Right lobe of liver (tissue), 6 donors: ENCODE measurements at regions not wholly inside any gene's neighbourhood (a gene's known extent, or its start where the extent isn't known, plus 50 kb on each side); places are given as distances from the start of the nearest gene placed in this dataset.

Source experiments
- ATAC-seq, 4 donors: fragments of 200-7000 bp; cut with Tn5 transposase; one replicate each; pipeline ENCODE4 v1.9.1; 2020; ENCODE audit warnings: mild to moderate bottlenecking in 4 of 4, moderate library complexity in 4 of 4
- DNase-seq, 3 donors: peaks; one replicate each; pipeline ENCODE4 v3.0.0-alpha.2; 2020
- H3K27ac ChIP-seq, 3 donors: fragments of 200-600 bp; one replicate each; pipeline ENCODE4 v1.8.0; 2022
- H3K27me3 ChIP-seq, 2 donors: fragments of 200-600 bp; one replicate each; pipeline ENCODE4 v1.8.0; 2022
- H3K36me3 ChIP-seq, 4 donors: fragments of 200-600 bp; sonication (generic) in 1 of 4; one replicate each; pipeline versions ENCODE4 v1.5.1 to v1.8.0; 2017 to 2022; ENCODE audit warnings: control low read depth in 1 of 4
- H3K4me1 ChIP-seq, 4 donors: fragments of 200-600 bp; sonication (generic) in 1 of 4; one replicate each; pipeline versions ENCODE4 v1.5.1 to v1.8.0; 2017 to 2022; ENCODE audit warnings: control low read depth in 1 of 4
- H3K4me3 ChIP-seq, 3 donors: fragments of 200-600 bp; one replicate each; pipeline ENCODE4 v1.8.0; 2022
- H3K9me3 ChIP-seq, 4 donors: fragments of 200-600 bp; sonication (generic) in 1 of 4; one replicate each; pipeline versions ENCODE4 v1.5.1 to v1.8.0; 2017 to 2022; ENCODE audit warnings: control low read depth in 1 of 4
- POLR2A ChIP-seq: fragments of 450-650 bp; IDR thresholded peaks from one replicate; pipeline ENCODE4 v1.6.1; 2017; ENCODE audit warnings: antibody characterized with exemption, mild to moderate bottlenecking
- WGBS: methylation state at CpG from one replicate; pipeline ENCODE4 v1.1.6; 2018; ENCODE audit warnings: low coverage, low lambda C conversion rate; ENCODE audit not compliant: insufficient coverage; ENCODE audit errors: missing lambda C conversion rate; 5-methylcytosine and 5-hydroxymethylcytosine counted together
- intact Hi-C, 2 donors: fragments of 100-400 bp; cut with DNase I; formaldehyde crosslinking; loops; one replicate each; pipeline versions ENCODE4 v1.11.2 to v1.14.1; 2022
- TF ChIP-seq, protein P1 (sequence below), 4 donors: fragments of 200-600 bp in 3 of 4; fragments of 450-650 bp in 1 of 4; IDR thresholded peaks; one replicate each; pipeline versions ENCODE4 v1.5.1 to v1.8.0; 2016 to 2022; ENCODE audit warnings: antibody characterized with exemption in 4 of 4, mild to moderate bottlenecking in 2 of 4
- donor health status: DM: no; HTN: yes; CAD: no.
- donor health status: DM: no; HTN: no; CAD: no.
- donor health status: DM: no; HTN: no; CAD: no.
- donor health status: DM: no; HTN: yes; CAD: no.
- donor health status: DM: no; HTN: yes; CAD: no.

DNA sequence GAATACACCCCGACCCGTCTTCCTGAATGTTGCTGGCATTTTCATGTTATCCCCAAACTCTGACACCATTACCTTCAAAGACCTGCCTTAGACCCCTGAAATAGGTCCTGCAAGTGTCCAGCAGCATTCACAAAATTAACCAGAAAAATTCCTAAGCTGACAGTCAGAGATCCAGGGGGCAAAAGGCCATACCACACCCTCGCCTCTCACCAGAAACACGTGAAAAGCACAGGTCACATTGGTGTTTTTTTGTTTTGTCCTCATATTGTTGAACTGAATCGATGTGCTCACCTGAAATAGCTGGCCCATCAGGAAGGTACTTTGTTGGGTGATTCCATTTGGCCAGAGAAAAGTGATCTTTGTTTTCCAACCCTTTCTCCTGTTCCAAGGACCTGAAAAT is 113.1 kb upstream of the HES1 start:
- no peak for DNase-seq
- Histone ChIP-seq H3K36me3 (no peaks in the 10 kb centered on the region), H3K4me3 (no peak overlapping the region), H3K4me1 (peaks cover 0 to 4% (median 0%) of the 10 kb centered on the region in 4 donors), H3K9me3 (no peaks in the 10 kb centered on the region), H3K27me3 (no peaks in the 10 kb centered on the region), H3K27ac (no peak overlapping the region)
- TF ChIP-seq, protein P1, sequence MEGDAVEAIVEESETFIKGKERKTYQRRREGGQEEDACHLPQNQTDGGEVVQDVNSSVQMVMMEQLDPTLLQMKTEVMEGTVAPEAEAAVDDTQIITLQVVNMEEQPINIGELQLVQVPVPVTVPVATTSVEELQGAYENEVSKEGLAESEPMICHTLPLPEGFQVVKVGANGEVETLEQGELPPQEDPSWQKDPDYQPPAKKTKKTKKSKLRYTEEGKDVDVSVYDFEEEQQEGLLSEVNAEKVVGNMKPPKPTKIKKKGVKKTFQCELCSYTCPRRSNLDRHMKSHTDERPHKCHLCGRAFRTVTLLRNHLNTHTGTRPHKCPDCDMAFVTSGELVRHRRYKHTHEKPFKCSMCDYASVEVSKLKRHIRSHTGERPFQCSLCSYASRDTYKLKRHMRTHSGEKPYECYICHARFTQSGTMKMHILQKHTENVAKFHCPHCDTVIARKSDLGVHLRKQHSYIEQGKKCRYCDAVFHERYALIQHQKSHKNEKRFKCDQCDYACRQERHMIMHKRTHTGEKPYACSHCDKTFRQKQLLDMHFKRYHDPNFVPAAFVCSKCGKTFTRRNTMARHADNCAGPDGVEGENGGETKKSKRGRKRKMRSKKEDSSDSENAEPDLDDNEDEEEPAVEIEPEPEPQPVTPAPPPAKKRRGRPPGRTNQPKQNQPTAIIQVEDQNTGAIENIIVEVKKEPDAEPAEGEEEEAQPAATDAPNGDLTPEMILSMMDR (IDR thresholded peaks at IDR 0.05): no peak
- no peak for TF ChIP-seq POLR2A
- intact Hi-C loops: no loop called here
- ATAC-seq: peak in 1 of 4 donors; percentile 43
- WGBS: 61% methylated on average over 5 of the region's 5 CpGs

DNA sequence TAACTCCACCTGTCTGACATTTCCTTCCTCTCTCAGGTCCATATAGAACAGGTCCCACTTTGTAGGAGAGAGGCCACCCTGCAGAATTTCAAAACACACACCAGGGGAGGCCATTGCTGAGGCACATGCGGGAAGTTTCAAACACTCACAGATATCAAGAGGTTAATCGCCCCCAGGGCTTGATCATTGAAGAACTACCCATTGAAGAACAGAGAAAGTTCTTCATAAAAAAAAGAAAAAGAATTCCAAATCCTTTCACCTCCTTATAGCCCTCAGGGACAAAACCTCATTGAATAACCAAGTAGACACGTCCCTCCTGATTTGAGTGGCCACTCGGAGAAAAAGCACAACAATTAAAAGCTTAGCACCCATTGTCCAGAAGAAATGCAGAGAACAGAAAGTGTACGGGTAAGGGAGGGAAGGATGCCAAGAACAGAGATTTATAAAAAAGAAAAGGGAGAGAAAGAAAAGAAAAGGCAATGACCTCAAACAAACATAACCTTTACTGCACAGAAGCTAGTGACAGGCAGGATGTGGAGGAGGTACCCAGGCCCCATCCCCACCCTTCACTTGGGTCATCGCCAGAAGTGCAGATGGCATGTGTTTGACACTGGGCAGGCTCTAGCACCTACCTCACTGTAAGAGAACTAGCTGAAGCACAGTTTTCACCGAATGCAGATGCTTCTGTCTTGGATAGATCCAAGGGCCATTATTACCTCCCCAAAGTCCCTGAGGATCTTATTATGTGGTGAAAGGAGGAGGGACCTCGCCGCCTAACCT is 112.3 kb upstream of the HES1 start:
- intact Hi-C loops: no loop called here
- ATAC-seq (peak; percentile 69 to 90 (median 80)), DNase-seq (no peak)
- H3K36me3 ChIP-seq: no peaks in the 10 kb centered on the region
- H3K4me1 ChIP-seq: peaks cover 0 to 4% (median 0%) of the 10 kb centered on the region in 4 donors
- 62% methylated on average over 8 of the region's 9 CpGs for WGBS
- no peak overlapping the region for H3K4me3 ChIP-seq
- H3K9me3 ChIP-seq: no peaks in the 10 kb centered on the region
- H3K27ac ChIP-seq: no peak overlapping the region
- TF ChIP-seq POLR2A: no peak
- TF ChIP-seq, protein P1 (IDR thresholded peaks at IDR 0.05): no peak
- H3K27me3 ChIP-seq: no peaks in the 10 kb centered on the region

DNA sequence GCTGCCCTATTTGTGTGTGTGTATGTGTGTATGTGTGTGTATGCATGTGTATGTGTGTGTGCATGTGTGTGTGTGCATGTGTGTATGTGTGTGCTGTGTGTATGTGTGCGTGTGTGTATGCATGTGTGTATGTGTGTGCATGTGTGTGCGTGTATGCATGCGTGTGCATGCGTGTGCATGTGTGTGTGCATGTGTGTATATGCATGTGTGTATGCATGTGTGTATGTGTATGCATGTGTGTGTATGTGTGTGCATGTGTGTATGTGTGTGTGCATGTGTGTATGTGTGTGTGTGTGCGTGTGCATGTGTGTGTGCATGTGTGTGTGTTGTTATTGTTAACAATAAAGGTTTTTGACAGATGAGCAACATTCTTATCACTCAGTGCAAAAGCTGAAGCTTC is 110.8 kb upstream of the HES1 start:
- WGBS: 88% methylated on average over 3 of the region's 5 CpGs
- TF ChIP-seq, protein P1 (IDR thresholded peaks at IDR 0.05): no peak
- TF ChIP-seq POLR2A: no peak
- Histone ChIP-seq H3K36me3 (no peaks in the 10 kb centered on the region), H3K4me3 (no peak overlapping the region), H3K9me3 (no peaks in the 10 kb centered on the region), H3K4me1 (peaks cover 0 to 11% (median under 1%) of the 10 kb centered on the region in 4 donors), H3K27ac (no peak overlapping the region), H3K27me3 (no peaks in the 10 kb centered on the region)
- ATAC-seq (no peak), DNase-seq (no peak)
- intact Hi-C loops: no loop called here

DNA sequence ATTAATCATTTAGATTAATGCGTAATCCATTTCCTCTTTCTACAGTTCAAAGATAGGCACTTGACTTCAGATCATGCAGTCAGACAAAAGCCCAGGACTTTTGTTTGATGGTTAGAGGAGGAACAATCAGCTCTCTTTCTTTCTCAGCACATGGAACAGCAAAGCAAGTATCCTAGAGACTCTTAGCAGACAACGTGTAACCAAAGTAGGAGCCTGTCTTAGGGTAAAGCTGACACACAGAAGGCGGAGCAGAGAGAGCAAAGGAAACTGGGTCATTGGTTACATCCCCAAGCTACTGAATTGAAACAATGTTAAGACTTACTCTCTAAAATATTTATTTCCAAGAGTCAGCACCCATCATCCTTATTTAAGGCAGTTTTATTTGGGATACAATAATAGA is 110.0 kb upstream of the HES1 start:
- H3K27ac ChIP-seq: no peak overlapping the region
- peaks cover 0 to 18% (median 4%) of the 10 kb centered on the region in 4 donors for H3K4me1 ChIP-seq
- TF ChIP-seq, protein P1 (IDR thresholded peaks at IDR 0.05): no peak
- TF ChIP-seq POLR2A: no peak
- no peaks in the 10 kb centered on the region for H3K36me3 ChIP-seq
- no peak for DNase-seq
- WGBS: 78% methylated on average over 3 of the region's 3 CpGs
- no peaks in the 10 kb centered on the region for H3K27me3 ChIP-seq
- intact Hi-C loops: no loop called here
- H3K9me3 ChIP-seq: no peaks in the 10 kb centered on the region
- no peak overlapping the region for H3K4me3 ChIP-seq
- ATAC-seq: no peak
